Stomach (tissue), 8 donors: ENCODE measurements at regions not wholly inside any gene's neighbourhood (a gene's known extent, or its start where the extent isn't known, plus 50 kb on each side); places are given as distances from the start of the nearest gene placed in this dataset.
A peak's percentile ranks its signal among the peaks of the same experiment; 100 is the strongest.

Source experiments
- DNase-seq, 2 donors: peaks; one replicate each; pipeline versions ENCODE4 v3.0.0 to v3.0.0-alpha.2; 2013 to 2019
- H3K27ac ChIP-seq, 5 donors: fragments of 200-600 bp in 4 of 5; sonication (generic) in 4 of 5; one replicate each; pipeline ENCODE4 v1.5.1; 2013 to 2019; ENCODE audit warnings: mild to moderate bottlenecking in 1 of 5, moderate library complexity in 1 of 5
- H3K27me3 ChIP-seq, 3 donors: fragments of 200-600 bp; sonication (generic); one replicate each; pipeline ENCODE4 v1.5.1; 2017 to 2019; ENCODE audit warnings: mixed run types in 1 of 3
- H3K36me3 ChIP-seq, 4 donors: fragments of 200-600 bp; sonication (generic); 1 replicate in 3 of 4; 2 replicates in 1 of 4; pipeline ENCODE4 v1.5.1; 2016 to 2019
- H3K4me1 ChIP-seq, 4 donors: fragments of 200-600 bp; sonication (generic); one replicate each; pipeline ENCODE4 v1.5.1; 2016 to 2019
- H3K4me3 ChIP-seq, 4 donors: fragments of 200-600 bp; sonication (generic) in 3 of 4; one replicate each; pipeline ENCODE4 v1.5.1; 2016 to 2019; ENCODE audit warnings: mild to moderate bottlenecking in 1 of 4
- H3K9me3 ChIP-seq, 4 donors: fragments of 200-600 bp; sonication (generic); one replicate each; pipeline ENCODE4 v1.5.1; 2016 to 2019
- CTCF ChIP-seq, 7 experiments: fragments of 450-650 bp in 4 of 7; fragments of 200-600 bp in 3 of 7; sonication (generic) in 3 of 7; IDR thresholded peaks; one replicate each; pipeline ENCODE4 v1.5.1; 2016 to 2019; ENCODE audit warnings: antibody characterized with exemption in 7 of 7, control low read depth in 2 of 7, mild to moderate bottlenecking in 1 of 7
- EP300 ChIP-seq: sonication (generic); formaldehyde crosslinking; IDR thresholded peaks from one replicate; pipeline ENCODE4 v1.6.1; 2017; ENCODE audit warnings: antibody characterized with exemption
- POLR2A ChIP-seq, 4 donors: fragments of 450-650 bp; IDR thresholded peaks; one replicate each; pipeline ENCODE4 v1.6.1; 2016; ENCODE audit warnings: antibody characterized with exemption in 4 of 4, control low read depth in 2 of 4, mild to moderate bottlenecking in 1 of 4, moderate library complexity in 1 of 4
- POLR2AphosphoS5 ChIP-seq, 3 donors: sonication (generic); formaldehyde crosslinking; IDR thresholded peaks; one replicate each; pipeline ENCODE4 v1.6.1; 2016; ENCODE audit warnings: antibody characterized with exemption in 3 of 3
- WGBS, 5 donors: extraction: QIAGEN DNeasy Blood & Tissue Kit in 3 of 5; methylation state at CpG; one replicate each; pipeline versions ENCODE4 v1.1.5 to v1.1.7; 2013 to 2018; 5-methylcytosine and 5-hydroxymethylcytosine counted together
- intact Hi-C: fragments of 100-400 bp; cut with DNase I; formaldehyde crosslinking; loops from one replicate; pipeline ENCODE4 v1.15.1; 2023; ENCODE audit warnings: low total_unique reads
- donor health status: healthy with polysubstance abuse.
- donor health status: Bipolar disorder and iron deficiency.
- donor health status: healthy.

GRCh38 chr20:53850319-53850718, 220.1 kb downstream of the BCAS1 start:
- 72 to 84% (median 75%) methylated on average over 3 of the region's 3 CpGs for WGBS, 5 donors
- intact Hi-C loops = no loop called here
- no peak for TF ChIP-seq POLR2A (IDR thresholded peaks at IDR 0.05)
- no peak for TF ChIP-seq CTCF (IDR thresholded peaks at IDR 0.05)
- no peak for TF ChIP-seq POLR2AphosphoS5 (IDR thresholded peaks at IDR 0.05)
- TF ChIP-seq EP300 = no peak

GRCh38 chr20:53849471-53850059, 220.8 kb downstream of the BCAS1 start:
- intact Hi-C loops = no loop called here
- WGBS, 5 donors = 88 to 94% (median 91%) methylated on average over 12 of the region's 12 CpGs

More at GRCh38 chr20:53850319-53850718, 220.1 kb downstream of the BCAS1 start:
- DNase-seq = no peak
- no peak overlapping the region for H3K4me3 ChIP-seq
- H3K36me3 ChIP-seq = no peaks in the 10 kb centered on the region
- H3K9me3 ChIP-seq = no peaks in the 10 kb centered on the region
- H3K27ac ChIP-seq = no peak overlapping the region
- H3K4me1 ChIP-seq = peaks cover 0 to 11% (median 0%) of the 10 kb centered on the region in 4 donors
- no peaks in the 10 kb centered on the region for H3K27me3 ChIP-seq

GRCh38 chr20:53848304-53848703, 222.1 kb downstream of the BCAS1 start:
- 84 to 92% (median 89%) methylated on average over 4 of the region's 4 CpGs for WGBS, 5 donors
- Histone ChIP-seq H3K9me3 (no peaks in the 10 kb centered on the region), H3K27me3 (no peaks in the 10 kb centered on the region), H3K36me3 (no peaks in the 10 kb centered on the region), H3K4me1 (peaks cover 0 to 11% (median 0%) of the 10 kb centered on the region in 4 donors), H3K4me3 (no peak overlapping the region), H3K27ac (no peak overlapping the region)
- DNase-seq = no peak
- intact Hi-C loops = no loop called here
- TF ChIP-seq POLR2AphosphoS5 (IDR thresholded peaks at IDR 0.05) (no peak), EP300 (no peak), POLR2A (IDR thresholded peaks at IDR 0.05) (no peak), CTCF (IDR thresholded peaks at IDR 0.05) (no peak)

More at GRCh38 chr20:53849471-53850059, 220.8 kb downstream of the BCAS1 start:
- TF ChIP-seq EP300 = no peak
- no peak for TF ChIP-seq CTCF (IDR thresholded peaks at IDR 0.05)
- no peak for TF ChIP-seq POLR2A (IDR thresholded peaks at IDR 0.05)
- no peak for TF ChIP-seq POLR2AphosphoS5 (IDR thresholded peaks at IDR 0.05)
- H3K27me3 ChIP-seq = no peaks in the 10 kb centered on the region
- H3K4me1 ChIP-seq = peaks cover 0 to 11% (median 0%) of the 10 kb centered on the region in 4 donors
- no peak for DNase-seq
- no peaks in the 10 kb centered on the region for H3K9me3 ChIP-seq
- H3K27ac ChIP-seq = no peak overlapping the region
- H3K4me3 ChIP-seq = no peak overlapping the region
- no peaks in the 10 kb centered on the region for H3K36me3 ChIP-seq

- WGBS, 5 donors = 79 to 91% (median 86%) methylated on average over 2 of the region's 2 CpGs
- peak overlapping the region in 2 of 5 donors; percentile 58 to 65 for H3K27ac ChIP-seq
- H3K9me3 ChIP-seq = no peaks in the 10 kb centered on the region
- no peaks in the 10 kb centered on the region for H3K36me3 ChIP-seq
- DNase-seq = no peak
- no peak overlapping the region for H3K4me3 ChIP-seq
- H3K4me1 ChIP-seq = peaks cover 0 to 14% (median 1%) of the 10 kb centered on the region in 4 donors
- H3K27me3 ChIP-seq = no peaks in the 10 kb centered on the region
- TF ChIP-seq POLR2A (IDR thresholded peaks at IDR 0.05) (no peak), EP300 (no peak), POLR2AphosphoS5 (IDR thresholded peaks at IDR 0.05) (no peak), CTCF (IDR thresholded peaks at IDR 0.05) (no peak)
- intact Hi-C loops = no loop called here
These were observed 222.6 kb downstream of the BCAS1 start for GRCh38 chr20:53847837-53848170.
